DOHH2 (cell line): ENCODE measurements at regions not wholly inside any gene's neighbourhood (a gene's known extent, or its start where the extent isn't known, plus 50 kb on each side); places are given as distances from the start of the nearest gene placed in this dataset.

ENCODE experiments used
- H3F3A ChIP-seq: fragments of 200-600 bp; sonication (generic), shearing (Covaris generic); 2 replicates; pipeline ENCODE4 v1.6.0; 2016; ENCODE audit warnings: antibody characterized with exemption, mild to moderate bottlenecking; ENCODE audit not compliant: control insufficient read depth, insufficient read depth
- H3K27ac ChIP-seq: fragments of 200-600 bp; sonication (generic); 2 replicates; pipeline ENCODE4 v1.5.1; 2014; ENCODE audit warnings: low read depth, mild to moderate bottlenecking, low read length, moderate library complexity
- H3K27me3 ChIP-seq: fragments of 200-600 bp; sonication (generic); 2 replicates; pipeline ENCODE4 v1.6.1; 2014; ENCODE audit warnings: mild to moderate bottlenecking, low read length, mixed read lengths; ENCODE audit not compliant: control insufficient read depth
- H3K36me3 ChIP-seq: fragments of 200-600 bp; sonication (generic); 2 replicates; pipeline ENCODE4 v1.6.1; 2014; ENCODE audit warnings: mild to moderate bottlenecking, low read length, moderate library complexity, mixed read lengths; ENCODE audit not compliant: control insufficient read depth
- H3K4me1 ChIP-seq: fragments of 200-600 bp; sonication (generic); 2 replicates; pipeline ENCODE4 v1.6.1; 2014; ENCODE audit warnings: mild to moderate bottlenecking, low read length, mixed read lengths; ENCODE audit not compliant: control insufficient read depth
- H3K4me2 ChIP-seq: fragments of 200-600 bp; sonication (generic); 2 replicates; pipeline ENCODE4 v1.6.0; 2014; ENCODE audit warnings: mild to moderate bottlenecking, low read length, moderate library complexity
- H3K4me3 ChIP-seq: fragments of 200-600 bp; sonication (generic); 2 replicates; pipeline ENCODE4 v1.5.1; 2014; ENCODE audit warnings: mild to moderate bottlenecking, low read length, mixed read lengths
- H3K79me2 ChIP-seq: fragments of 200-600 bp; sonication (generic); 2 replicates; pipeline ENCODE4 v1.6.1; 2014; ENCODE audit warnings: mild to moderate bottlenecking, low read length, mixed read lengths; ENCODE audit not compliant: control insufficient read depth
- H3K9me2 ChIP-seq: fragments of 200-600 bp; sonication (generic); replicated peaks from 2 replicates; pipeline ENCODE4 v1.6.1; 2014; ENCODE audit warnings: mild to moderate bottlenecking, low read length, mixed read lengths; ENCODE audit not compliant: control insufficient read depth
- H3K9me3 ChIP-seq: fragments of 200-600 bp; sonication (generic); 2 replicates; pipeline ENCODE4 v1.6.1; 2014; ENCODE audit warnings: antibody characterized with exemption, low read length, mixed read lengths; ENCODE audit not compliant: control insufficient read depth, insufficient read depth
- H4K20me1 ChIP-seq: fragments of 200-600 bp; sonication (generic); 2 replicates; pipeline ENCODE4 v1.6.0; 2014; ENCODE audit warnings: low read depth, mild to moderate bottlenecking, antibody characterized with exemption, low read length, moderate library complexity; ENCODE audit not compliant: control insufficient read depth, insufficient read depth
- CTCF ChIP-seq: fragments of 200-600 bp; sonication (generic); IDR thresholded peaks from one replicate; pipeline ENCODE4 v1.5.1; 2014; ENCODE audit warnings: antibody characterized with exemption, mild to moderate bottlenecking, low read depth, low read length; ENCODE audit not compliant: poor library complexity, severe bottlenecking
- EZH2phosphoT487 ChIP-seq: fragments of 200-600 bp; sonication (generic); IDR thresholded peaks from 2 replicates; pipeline ENCODE4 v1.6.1; 2017; ENCODE audit warnings: borderline replicate concordance, mild to moderate bottlenecking, antibody characterized with exemption, low read length, moderate library complexity, mixed read lengths

DNA sequence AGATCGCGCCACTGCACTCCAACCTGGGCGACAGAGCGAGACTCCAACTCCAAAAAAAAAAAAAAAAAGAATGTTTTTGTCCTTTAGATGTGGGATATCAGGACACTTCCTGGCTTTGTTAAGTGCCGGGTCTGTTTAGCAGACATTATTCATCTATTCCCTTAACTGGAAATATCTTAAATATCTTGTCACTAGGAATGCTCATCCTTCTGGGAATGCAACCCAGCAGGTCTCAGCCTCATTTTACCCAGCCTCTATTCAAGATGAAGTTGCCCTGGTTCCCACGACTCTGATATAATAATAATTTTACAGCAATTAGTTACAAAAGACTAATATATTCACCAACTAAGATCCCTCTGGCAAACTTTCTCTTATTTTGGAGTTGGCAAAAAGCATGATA lies 260.9 kb upstream of the SLITRK3 start:
- H3K36me3 ChIP-seq: no peaks in the 10 kb centered on the region

GRCh38 chr3:165455793-165456192 lies 259.6 kb upstream of the SLITRK3 start:
- no peaks in the 10 kb centered on the region for H3K27me3 ChIP-seq
- H3K9me3 ChIP-seq: no peaks in the 10 kb centered on the region
- no peaks in the 10 kb centered on the region for H3K36me3 ChIP-seq
- no peaks in the 10 kb centered on the region for H3K79me2 ChIP-seq
- no peaks in the 10 kb centered on the region; the same call in 1 of the 2 replicates for H3K9me2 ChIP-seq
- H3K27ac ChIP-seq: no peak overlapping the region
- no peaks in the 10 kb centered on the region for H3F3A ChIP-seq
- no peak overlapping the region for H3K4me3 ChIP-seq
- H3K4me2 ChIP-seq: no peak overlapping the region
- no peak for TF ChIP-seq EZH2phosphoT487
- no peak for TF ChIP-seq CTCF
- H3K4me1 ChIP-seq: no peaks in the 10 kb centered on the region
- no peaks in the 10 kb centered on the region for H4K20me1 ChIP-seq

More for the DNA sequence above, 260.9 kb upstream of the SLITRK3 start:
- Histone ChIP-seq H3K79me2 (no peaks in the 10 kb centered on the region), H3K9me2 (no peaks in the 10 kb centered on the region; the same call in 1 of the 2 replicates), H3K9me3 (no peaks in the 10 kb centered on the region), H3K27ac (no peak overlapping the region), H3K27me3 (no peaks in the 10 kb centered on the region), H4K20me1 (no peaks in the 10 kb centered on the region), H3K4me3 (no peak overlapping the region), H3F3A (no peaks in the 10 kb centered on the region), H3K4me1 (no peaks in the 10 kb centered on the region), H3K4me2 (no peak overlapping the region)
- no peak for TF ChIP-seq CTCF
- TF ChIP-seq EZH2phosphoT487: no peak

DNA sequence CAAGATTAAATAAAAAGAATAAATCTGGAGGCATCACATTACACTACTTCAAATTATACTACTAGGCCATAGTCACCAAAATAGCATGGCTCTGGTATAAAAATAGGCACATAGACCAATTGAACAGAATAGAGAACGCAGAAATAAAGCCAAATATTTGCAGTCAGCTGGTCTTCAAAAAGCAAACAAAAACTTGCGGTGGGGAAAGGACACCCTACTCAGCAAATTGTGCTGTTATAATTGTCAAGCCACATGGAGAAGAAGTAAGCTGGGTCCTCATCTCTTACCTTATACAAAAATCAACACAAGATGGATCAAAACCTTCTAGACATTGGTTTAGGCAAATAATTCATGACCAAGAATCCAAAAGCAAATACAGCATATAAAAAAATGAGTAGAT lies 259.2 kb upstream of the SLITRK3 start:
- Histone ChIP-seq H3K4me3 (no peak overlapping the region), H3K9me3 (no peaks in the 10 kb centered on the region), H4K20me1 (no peaks in the 10 kb centered on the region), H3K79me2 (no peaks in the 10 kb centered on the region), H3K4me1 (no peaks in the 10 kb centered on the region), H3K4me2 (no peak overlapping the region), H3F3A (no peaks in the 10 kb centered on the region), H3K36me3 (no peaks in the 10 kb centered on the region), H3K27ac (no peak overlapping the region), H3K27me3 (no peaks in the 10 kb centered on the region), H3K9me2 (no peaks in the 10 kb centered on the region; the same call in 1 of the 2 replicates)
- TF ChIP-seq CTCF (no peak), EZH2phosphoT487 (no peak)
